ACC112 (cell line): ENCODE measurements at regions not wholly inside any gene's neighbourhood (a gene's known extent, or its start where the extent isn't known, plus 50 kb on each side); places are given as distances from the start of the nearest gene placed in this dataset.
"Not testable (repeated sequence)": the region's sequence is repeated elsewhere in the genome, so short reads cannot be mapped to it uniquely, and the experiment has no call there.

ENCODE experiments used
- H2AFZ ChIP-seq: fragments of 200-600 bp; sonication (generic); one replicate; pipeline ENCODE4 v1.6.0; 2017; ENCODE audit warnings: antibody characterized with exemption, low read length; ENCODE audit not compliant: unreplicated experiment
- H3K27ac ChIP-seq: fragments of 200-600 bp; sonication (generic); 2 replicates; pipeline ENCODE4 v1.5.1; 2014; ENCODE audit warnings: low read depth, mild to moderate bottlenecking, antibody characterized with exemption, low read length, moderate library complexity
- H3K27me3 ChIP-seq: fragments of 200-600 bp; sonication (generic); 2 replicates; pipeline ENCODE4 v1.6.1; 2014; ENCODE audit warnings: mild to moderate bottlenecking, antibody characterized with exemption, low read length, moderate library complexity, mixed read lengths; ENCODE audit not compliant: insufficient read depth
- H3K36me3 ChIP-seq: fragments of 200-600 bp; sonication (generic); 2 replicates; pipeline ENCODE4 v1.6.1; 2016; ENCODE audit warnings: mild to moderate bottlenecking, antibody characterized with exemption, low read length, moderate library complexity, mixed read lengths; ENCODE audit not compliant: insufficient read depth
- H3K4me1 ChIP-seq: fragments of 200-600 bp; sonication (generic); one replicate; pipeline ENCODE4 v1.6.1; 2016; ENCODE audit warnings: low read length, mixed read lengths; ENCODE audit not compliant: insufficient read depth, unreplicated experiment, control insufficient read depth
- H3K4me3 ChIP-seq: fragments of 200-600 bp; sonication (generic); 2 replicates; pipeline ENCODE4 v1.5.1; 2014; ENCODE audit warnings: mild to moderate bottlenecking, low read depth, low read length
- H3K79me2 ChIP-seq: fragments of 200-600 bp; sonication (generic); one replicate; pipeline ENCODE4 v1.6.0; 2016; ENCODE audit warnings: low read length; ENCODE audit not compliant: control insufficient read depth, unreplicated experiment, insufficient read depth

- H3K27ac ChIP-seq = no peak overlapping the region
- H3K4me3 ChIP-seq = no peak overlapping the region
- H3K79me2 ChIP-seq = no peaks in the 10 kb centered on the region
- no peaks in the 10 kb centered on the region for H3K4me1 ChIP-seq
- no peaks in the 10 kb centered on the region for H3K36me3 ChIP-seq
- H2AFZ ChIP-seq = no peak overlapping the region
- no peaks in the 10 kb centered on the region for H3K27me3 ChIP-seq
Measured at GRCh38 chr4:81724925-81725329, 253.2 kb upstream of the RASGEF1B start.

DNA sequence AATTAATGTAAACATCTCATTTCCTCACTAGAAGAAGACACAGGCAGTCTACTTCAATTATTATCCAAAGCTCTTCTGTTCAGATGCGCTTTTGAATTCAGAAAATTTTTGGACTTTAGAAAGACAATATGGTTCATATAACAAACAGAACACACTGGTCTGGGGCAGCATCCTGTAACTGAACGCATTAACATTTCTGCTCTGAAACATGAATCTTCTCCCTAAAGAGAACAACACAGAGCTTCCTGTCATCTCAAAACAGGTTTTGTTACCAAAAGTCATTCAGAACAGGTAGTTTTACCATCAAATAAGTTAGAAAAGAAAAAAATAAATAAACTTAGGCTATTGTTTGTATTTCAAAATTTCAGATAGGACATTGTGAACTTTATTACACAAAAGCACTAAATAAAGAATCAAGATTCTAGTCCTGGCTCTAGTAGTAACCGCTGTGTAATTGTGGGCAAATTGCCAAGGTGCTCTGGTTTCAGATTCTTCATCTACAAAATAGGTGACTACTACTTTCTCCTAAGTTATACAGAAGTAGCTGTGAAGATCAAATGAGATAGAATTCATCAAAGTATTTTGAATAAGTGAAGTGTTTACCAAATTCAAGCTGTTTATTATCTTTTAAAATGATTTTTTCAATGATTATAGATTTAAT, 252.3 kb upstream of the RASGEF1B start:
- Histone ChIP-seq H3K4me1 (no peaks in the 10 kb centered on the region), H3K27me3 (no peaks in the 10 kb centered on the region), H3K4me3 (no peak overlapping the region), H3K27ac (no peak overlapping the region), H3K79me2 (no peaks in the 10 kb centered on the region), H2AFZ (no peak overlapping the region), H3K36me3 (no peaks in the 10 kb centered on the region)

- no peak overlapping the region for H3K27ac ChIP-seq
- H3K4me3 ChIP-seq = no peak overlapping the region
- H3K36me3 ChIP-seq = no peaks in the 10 kb centered on the region
- no peaks in the 10 kb centered on the region for H3K79me2 ChIP-seq
- H3K27me3 ChIP-seq = no peaks in the 10 kb centered on the region
- H2AFZ ChIP-seq = no peak overlapping the region
- no peaks in the 10 kb centered on the region for H3K4me1 ChIP-seq
Measured at GRCh38 chr4:81723019-81723884, 251.5 kb upstream of the RASGEF1B start.

GRCh38 chr4:81722290-81722851, 250.7 kb upstream of the RASGEF1B start:
- H3K36me3 ChIP-seq = no peaks in the 10 kb centered on the region
- no peaks in the 10 kb centered on the region for H3K4me1 ChIP-seq

GRCh38 chr4:81715757-81716156, 244.1 kb upstream of the RASGEF1B start:
- Histone ChIP-seq H3K36me3 (no peaks in the 10 kb centered on the region), H3K4me3 (no peak overlapping the region), H3K4me1 (no peaks in the 10 kb centered on the region), H3K79me2 (no peaks in the 10 kb centered on the region), H3K27me3 (peaks cover 13% of the 10 kb centered on the region; the same call in 1 of the 2 replicates), H3K27ac (no peak overlapping the region), H2AFZ (no peak overlapping the region)

More at GRCh38 chr4:81722290-81722851, 250.7 kb upstream of the RASGEF1B start:
- Histone ChIP-seq H3K79me2 (no peaks in the 10 kb centered on the region), H2AFZ (no peak overlapping the region), H3K27ac (no peak overlapping the region), H3K4me3 (no peak overlapping the region), H3K27me3 (no peaks in the 10 kb centered on the region)

- H3K79me2 ChIP-seq, H2AFZ ChIP-seq, H3K4me3 ChIP-seq: not testable (repeated sequence)
Measured at GRCh38 chr4:81715357-81715756, 243.7 kb upstream of the RASGEF1B start.

GRCh38 chr4:81714291-81714690, 242.6 kb upstream of the RASGEF1B start:
- peaks cover 20% of the 10 kb centered on the region; the same call in 1 of the 2 replicates for H3K27me3 ChIP-seq
- no peaks in the 10 kb centered on the region for H3K36me3 ChIP-seq
- no peak overlapping the region for H3K4me3 ChIP-seq
- H3K27ac ChIP-seq = no peak overlapping the region
- H3K4me1 ChIP-seq = no peaks in the 10 kb centered on the region
- no peak overlapping the region for H2AFZ ChIP-seq
- no peaks in the 10 kb centered on the region for H3K79me2 ChIP-seq

More at GRCh38 chr4:81715357-81715756, 243.7 kb upstream of the RASGEF1B start:
- not testable (repeated sequence) for H3K36me3 ChIP-seq, H3K27ac ChIP-seq, H3K4me1 ChIP-seq
- peaks cover 13% of the 10 kb centered on the region; the same call in 1 of the 2 replicates for H3K27me3 ChIP-seq

- H3K36me3 ChIP-seq = no peaks in the 10 kb centered on the region
- H2AFZ ChIP-seq = no peak overlapping the region
- H3K4me1 ChIP-seq = no peaks in the 10 kb centered on the region
- no peak overlapping the region for H3K27ac ChIP-seq
- no peak overlapping the region for H3K4me3 ChIP-seq
- H3K79me2 ChIP-seq = no peaks in the 10 kb centered on the region
- peaks cover 20% of the 10 kb centered on the region; the same call in 1 of the 2 replicates for H3K27me3 ChIP-seq
Measured at GRCh38 chr4:81712714-81713113, 241.0 kb upstream of the RASGEF1B start.

- no peaks in the 10 kb centered on the region for H3K79me2 ChIP-seq
- no peak overlapping the region for H2AFZ ChIP-seq
- H3K4me3 ChIP-seq = no peak overlapping the region
- no peaks in the 10 kb centered on the region for H3K4me1 ChIP-seq
- no peak overlapping the region for H3K27ac ChIP-seq
- no peaks in the 10 kb centered on the region for H3K36me3 ChIP-seq
- no peaks in the 10 kb centered on the region; the same call in 1 of the 2 replicates for H3K27me3 ChIP-seq
Measured at GRCh38 chr4:81704461-81704860, 232.8 kb upstream of the RASGEF1B start.

DNA sequence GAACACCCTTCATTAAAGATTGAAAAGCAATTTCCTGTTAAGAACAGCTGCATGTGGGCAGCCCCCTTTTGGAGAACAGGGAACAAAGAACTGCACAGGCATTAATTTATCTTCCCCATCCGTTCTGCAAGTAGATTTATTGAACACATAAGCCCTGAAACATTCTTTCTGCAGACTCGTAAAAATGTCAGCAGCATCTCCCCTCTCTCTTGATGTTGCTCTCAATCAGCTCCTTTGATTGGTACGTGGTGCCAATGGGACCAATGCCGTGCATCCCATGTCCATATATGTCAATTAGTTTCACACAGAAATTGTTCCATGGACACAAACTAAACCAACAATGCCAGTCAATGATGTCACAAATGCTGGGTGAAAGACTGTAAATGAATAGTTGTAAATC, 228.5 kb upstream of the RASGEF1B start:
- Histone ChIP-seq H3K4me3 (no peak overlapping the region), H3K4me1 (no peaks in the 10 kb centered on the region)

More for the DNA sequence above, 228.5 kb upstream of the RASGEF1B start:
- H3K79me2 ChIP-seq = no peaks in the 10 kb centered on the region
- peaks cover 6% of the 10 kb centered on the region; the same call in 1 of the 2 replicates for H3K27me3 ChIP-seq
- no peak overlapping the region for H2AFZ ChIP-seq
- no peak overlapping the region for H3K27ac ChIP-seq
- H3K36me3 ChIP-seq = no peaks in the 10 kb centered on the region
